ENCODE measurements at regions not wholly inside any gene's neighbourhood (a gene's known extent, or its start where the extent isn't known, plus 50 kb on each side); places are given as distances from the start of the nearest gene placed in this dataset.
"Not testable (repeated sequence)": the region's sequence is repeated elsewhere in the genome, so short reads cannot be mapped to it uniquely, and the experiment has no call there.

- not testable (repeated sequence) for H3K4me3 ChIP-seq (ENCODE audit: low read depth in 1 of 2, low read length in 2 of 2); H3K27me3 ChIP-seq (ENCODE audit: control insufficient read depth in 1 of 2, insufficient read depth in 2 of 2, low read length in 2 of 2); H3K9me3 ChIP-seq (ENCODE audit: control insufficient read depth in 1 of 2, low read length in 2 of 2); H3K9ac ChIP-seq (ENCODE audit: low read depth in 1 of 2, low read length in 2 of 2); H3K27ac ChIP-seq (ENCODE audit: low read depth, low read length); H3K36me3 ChIP-seq (ENCODE audit: control insufficient read depth in 1 of 2, insufficient read depth in 2 of 2, low read length in 2 of 2); H3K4me1 ChIP-seq (ENCODE audit: control insufficient read depth in 1 of 2, insufficient read depth in 2 of 2, low read length in 2 of 2)
Observed at GRCh38 chr11:67845296-67845695, 158.6 kb downstream of the UNC93B1 start.

GRCh38 chr11:67840599-67840998 lies 163.3 kb downstream of the UNC93B1 start:
- not testable (repeated sequence) for H3K4me1 ChIP-seq (ENCODE audit: control insufficient read depth in 1 of 2, insufficient read depth in 2 of 2, low read length in 2 of 2); H3K9me3 ChIP-seq (ENCODE audit: control insufficient read depth in 1 of 2, low read length in 2 of 2); H3K27ac ChIP-seq (ENCODE audit: low read depth, low read length); H3K9ac ChIP-seq (ENCODE audit: low read depth in 1 of 2, low read length in 2 of 2); H3K27me3 ChIP-seq (ENCODE audit: control insufficient read depth in 1 of 2, insufficient read depth in 2 of 2, low read length in 2 of 2); H3K4me3 ChIP-seq (ENCODE audit: low read depth in 1 of 2, low read length in 2 of 2); H3K36me3 ChIP-seq (ENCODE audit: control insufficient read depth in 1 of 2, insufficient read depth in 2 of 2, low read length in 2 of 2)

GRCh38 chr11:67830152-67830551 lies 155.7 kb upstream of the ALDH3B2 start:
- H3K4me1 ChIP-seq (ENCODE audit: control insufficient read depth in 1 of 2, insufficient read depth in 2 of 2, low read length in 2 of 2); H3K9me3 ChIP-seq (ENCODE audit: control insufficient read depth in 1 of 2, low read length in 2 of 2); H3K27me3 ChIP-seq (ENCODE audit: control insufficient read depth in 1 of 2, insufficient read depth in 2 of 2, low read length in 2 of 2); H3K36me3 ChIP-seq (ENCODE audit: control insufficient read depth in 1 of 2, insufficient read depth in 2 of 2, low read length in 2 of 2); H3K9ac ChIP-seq (ENCODE audit: low read depth in 1 of 2, low read length in 2 of 2); H3K27ac ChIP-seq (ENCODE audit: low read depth, low read length); H3K4me3 ChIP-seq (ENCODE audit: low read depth in 1 of 2, low read length in 2 of 2): not testable (repeated sequence)

GRCh38 chr11:67826951-67827296 lies 152.5 kb upstream of the ALDH3B2 start:
- not testable (repeated sequence) for H3K4me1 ChIP-seq (ENCODE audit: control insufficient read depth in 1 of 2, insufficient read depth in 2 of 2, low read length in 2 of 2); H3K27ac ChIP-seq (ENCODE audit: low read depth, low read length); H3K9ac ChIP-seq (ENCODE audit: low read depth in 1 of 2, low read length in 2 of 2); H3K36me3 ChIP-seq (ENCODE audit: control insufficient read depth in 1 of 2, insufficient read depth in 2 of 2, low read length in 2 of 2); H3K9me3 ChIP-seq (ENCODE audit: control insufficient read depth in 1 of 2, low read length in 2 of 2); H3K4me3 ChIP-seq (ENCODE audit: low read depth in 1 of 2, low read length in 2 of 2); H3K27me3 ChIP-seq (ENCODE audit: control insufficient read depth in 1 of 2, insufficient read depth in 2 of 2, low read length in 2 of 2)

- H3K27ac ChIP-seq (ENCODE audit: low read depth, low read length); H3K36me3 ChIP-seq (ENCODE audit: control insufficient read depth in 1 of 2, insufficient read depth in 2 of 2, low read length in 2 of 2); H3K9me3 ChIP-seq (ENCODE audit: control insufficient read depth in 1 of 2, low read length in 2 of 2); H3K4me3 ChIP-seq (ENCODE audit: low read depth in 1 of 2, low read length in 2 of 2); H3K27me3 ChIP-seq (ENCODE audit: control insufficient read depth in 1 of 2, insufficient read depth in 2 of 2, low read length in 2 of 2); H3K9ac ChIP-seq (ENCODE audit: low read depth in 1 of 2, low read length in 2 of 2); H3K4me1 ChIP-seq (ENCODE audit: control insufficient read depth in 1 of 2, insufficient read depth in 2 of 2, low read length in 2 of 2): not testable (repeated sequence)
Observed at GRCh38 chr11:67826028-67826950, 151.9 kb upstream of the ALDH3B2 start.

- H3K9me3 ChIP-seq (ENCODE audit: control insufficient read depth in 1 of 2, low read length in 2 of 2); H3K4me3 ChIP-seq (ENCODE audit: low read depth in 1 of 2, low read length in 2 of 2); H3K36me3 ChIP-seq (ENCODE audit: control insufficient read depth in 1 of 2, insufficient read depth in 2 of 2, low read length in 2 of 2); H3K27me3 ChIP-seq (ENCODE audit: control insufficient read depth in 1 of 2, insufficient read depth in 2 of 2, low read length in 2 of 2); H3K9ac ChIP-seq (ENCODE audit: low read depth in 1 of 2, low read length in 2 of 2); H3K4me1 ChIP-seq (ENCODE audit: control insufficient read depth in 1 of 2, insufficient read depth in 2 of 2, low read length in 2 of 2); H3K27ac ChIP-seq (ENCODE audit: low read depth, low read length): not testable (repeated sequence)
Observed at GRCh38 chr11:67824861-67825260, 150.4 kb upstream of the ALDH3B2 start.

- no peak overlapping the region for H3K4me3 ChIP-seq (ENCODE audit: low read depth in 1 of 2, low read length in 2 of 2)
- H3K9ac ChIP-seq (ENCODE audit: low read depth in 1 of 2, low read length in 2 of 2): no peak overlapping the region
- H3K27ac ChIP-seq (ENCODE audit: low read depth, low read length): no peak overlapping the region
- H3K36me3 ChIP-seq (ENCODE audit: control insufficient read depth in 1 of 2, insufficient read depth in 2 of 2, low read length in 2 of 2): no peaks in the 10 kb centered on the region
- H3K4me1 ChIP-seq (ENCODE audit: control insufficient read depth in 1 of 2, insufficient read depth in 2 of 2, low read length in 2 of 2): no peaks in the 10 kb centered on the region
- H3K9me3 ChIP-seq (ENCODE audit: control insufficient read depth in 1 of 2, low read length in 2 of 2): no peaks in the 10 kb centered on the region
- H3K27me3 ChIP-seq (ENCODE audit: control insufficient read depth in 1 of 2, insufficient read depth in 2 of 2, low read length in 2 of 2): no peaks in the 10 kb centered on the region
Observed at GRCh38 chr11:67820081-67820480, 145.7 kb upstream of the ALDH3B2 start.

GRCh38 chr11:67817558-67817957 lies 143.1 kb upstream of the ALDH3B2 start:
- not testable (repeated sequence) for H3K27ac ChIP-seq (ENCODE audit: low read depth, low read length); H3K9me3 ChIP-seq (ENCODE audit: control insufficient read depth in 1 of 2, low read length in 2 of 2); H3K27me3 ChIP-seq (ENCODE audit: control insufficient read depth in 1 of 2, insufficient read depth in 2 of 2, low read length in 2 of 2); H3K4me3 ChIP-seq (ENCODE audit: low read depth in 1 of 2, low read length in 2 of 2); H3K36me3 ChIP-seq (ENCODE audit: control insufficient read depth in 1 of 2, insufficient read depth in 2 of 2, low read length in 2 of 2); H3K4me1 ChIP-seq (ENCODE audit: control insufficient read depth in 1 of 2, insufficient read depth in 2 of 2, low read length in 2 of 2); H3K9ac ChIP-seq (ENCODE audit: low read depth in 1 of 2, low read length in 2 of 2)

- not testable (repeated sequence) for H3K4me1 ChIP-seq (ENCODE audit: control insufficient read depth in 1 of 2, insufficient read depth in 2 of 2, low read length in 2 of 2); H3K27ac ChIP-seq (ENCODE audit: low read depth, low read length); H3K9me3 ChIP-seq (ENCODE audit: control insufficient read depth in 1 of 2, low read length in 2 of 2)
Observed at GRCh38 chr11:67809301-67809700, 134.9 kb upstream of the ALDH3B2 start.

GRCh38 chr11:67807896-67808295 lies 133.5 kb upstream of the ALDH3B2 start:
- not testable (repeated sequence) for H3K9me3 ChIP-seq (ENCODE audit: control insufficient read depth in 1 of 2, low read length in 2 of 2); H3K4me3 ChIP-seq (ENCODE audit: low read depth in 1 of 2, low read length in 2 of 2); H3K4me1 ChIP-seq (ENCODE audit: control insufficient read depth in 1 of 2, insufficient read depth in 2 of 2, low read length in 2 of 2); H3K9ac ChIP-seq (ENCODE audit: low read depth in 1 of 2, low read length in 2 of 2); H3K27me3 ChIP-seq (ENCODE audit: control insufficient read depth in 1 of 2, insufficient read depth in 2 of 2, low read length in 2 of 2); H3K27ac ChIP-seq (ENCODE audit: low read depth, low read length); H3K36me3 ChIP-seq (ENCODE audit: control insufficient read depth in 1 of 2, insufficient read depth in 2 of 2, low read length in 2 of 2)

More at GRCh38 chr11:67809301-67809700, 134.9 kb upstream of the ALDH3B2 start:
- H3K9ac ChIP-seq (ENCODE audit: low read depth in 1 of 2, low read length in 2 of 2); H3K36me3 ChIP-seq (ENCODE audit: control insufficient read depth in 1 of 2, insufficient read depth in 2 of 2, low read length in 2 of 2); H3K4me3 ChIP-seq (ENCODE audit: low read depth in 1 of 2, low read length in 2 of 2); H3K27me3 ChIP-seq (ENCODE audit: control insufficient read depth in 1 of 2, insufficient read depth in 2 of 2, low read length in 2 of 2): not testable (repeated sequence)

All from duodenal mucosa (tissue), 2 donors.